T-cell (primary cell): ENCODE measurements at regions not wholly inside any gene's neighbourhood (a gene's known extent, or its start where the extent isn't known, plus 50 kb on each side); places are given as distances from the start of the nearest gene placed in this dataset.

Source experiments
- ATAC-seq, 4 experiments: fragments of 200-7000 bp in 3 of 4; fragments of 150-1000 bp in 1 of 4; cut with Tn5 transposase; replicated peaks in 1 of 4; 1 replicate in 3 of 4; 2 replicates in 1 of 4; pipeline ENCODE4 v1.10.0; 2021; ENCODE audit warnings: moderate library complexity in 3 of 4, mild to moderate bottlenecking in 2 of 4, moderate number of reproducible peaks in 1 of 4
- CTCF ChIA-PET, 2 donors: fragments of 300-600 bp; sonication (Branson Sonifier 250); formaldehyde crosslinking; loops; one replicate each; lab custom pipeline; 2022; ENCODE audit warnings: antibody characterized with exemption in 2 of 2; lab: Charles Lee
- POLR2A ChIA-PET, 2 donors: fragments of 300-600 bp; sonication (Branson Sonifier 250); formaldehyde crosslinking; loops; one replicate each; lab custom pipeline; 2022; ENCODE audit warnings: antibody characterized with exemption in 2 of 2; lab: Charles Lee
- DNase-seq, 35 experiments: peaks; one replicate each; pipeline versions ENCODE4 v3.0.0 to v3.0.0-alpha.2; 2013 to 2023
- H3K27ac ChIP-seq: one replicate; pipeline ENCODE4 v1.5.1; 2013; ENCODE audit warnings: low read length
- H3K27me3 ChIP-seq, 2 experiments: replicated peaks in 1 of 2; 1 replicate in 1 of 2; 2 replicates in 1 of 2; pipeline versions ENCODE4 v1.6.1 to v1.7.0; 2013; ENCODE audit warnings: low read length in 1 of 2, mixed read lengths in 1 of 2; ENCODE audit not compliant: control insufficient read depth in 2 of 2, insufficient read depth in 2 of 2; ENCODE audit errors: extremely low read depth in 1 of 2
- H3K36me3 ChIP-seq, 2 donors: 1 replicate in 1 of 2; 2 replicates in 1 of 2; pipeline versions ENCODE4 v1.6.1 to v1.7.0; 2013; ENCODE audit warnings: low read length in 1 of 2; ENCODE audit not compliant: control insufficient read depth in 2 of 2, insufficient read depth in 1 of 2; ENCODE audit errors: extremely low read depth in 1 of 2
- H3K4me1 ChIP-seq, 2 experiments: 1 replicate in 1 of 2; 2 replicates in 1 of 2; pipeline versions ENCODE4 v1.6.1 to v1.7.0; 2013; ENCODE audit warnings: low read length in 2 of 2, mixed read lengths in 1 of 2; ENCODE audit not compliant: insufficient read depth in 2 of 2, control insufficient read depth in 1 of 2; ENCODE audit errors: extremely low read depth in 1 of 2
- H3K4me3 ChIP-seq, 2 donors: 1 replicate in 1 of 2; 2 replicates in 1 of 2; pipeline versions ENCODE4 v1.5.1 to v1.7.0; 2013; ENCODE audit warnings: mild to moderate bottlenecking in 2 of 2, low read length in 1 of 2, moderate library complexity in 1 of 2; ENCODE audit not compliant: control insufficient read depth in 1 of 2; ENCODE audit errors: extremely low read depth in 1 of 2
- H3K9me3 ChIP-seq: 2 replicates; pipeline ENCODE4 v1.7.0; 2013
- H3K27ac Mint-ChIP-seq, 2 donors: one replicate each; pipeline ENCODE4 v1.8.0; 2020 to 2021; ENCODE audit warnings: mild to moderate bottlenecking in 2 of 2, mixed read lengths in 2 of 2
- H3K27me3 Mint-ChIP-seq, 2 donors: one replicate each; pipeline ENCODE4 v1.8.0; 2021 to 2022; ENCODE audit warnings: mixed read lengths in 2 of 2
- H3K36me3 Mint-ChIP-seq: one replicate; pipeline ENCODE4 v1.8.0; 2021; ENCODE audit warnings: mixed read lengths
- H3K4me1 Mint-ChIP-seq, 3 donors: one replicate each; pipeline ENCODE4 v1.8.0; 2020 to 2022; ENCODE audit warnings: mixed read lengths in 3 of 3, mild to moderate bottlenecking in 1 of 3
- H3K4me3 Mint-ChIP-seq, 3 donors: one replicate each; pipeline ENCODE4 v1.8.0; 2020 to 2022; ENCODE audit warnings: mild to moderate bottlenecking in 3 of 3, mixed read lengths in 3 of 3, moderate library complexity in 3 of 3
- H3K9me3 Mint-ChIP-seq, 3 donors: one replicate each; pipeline ENCODE4 v1.8.0; 2020 to 2022; ENCODE audit warnings: mixed read lengths in 3 of 3
- WGBS: methylation state at CpG from one replicate; pipeline ENCODE4 v1.1.5; 2013; ENCODE audit warnings: missing lambda C conversion rate; ENCODE audit not compliant: insufficient coverage; 5-methylcytosine and 5-hydroxymethylcytosine counted together

DNA sequence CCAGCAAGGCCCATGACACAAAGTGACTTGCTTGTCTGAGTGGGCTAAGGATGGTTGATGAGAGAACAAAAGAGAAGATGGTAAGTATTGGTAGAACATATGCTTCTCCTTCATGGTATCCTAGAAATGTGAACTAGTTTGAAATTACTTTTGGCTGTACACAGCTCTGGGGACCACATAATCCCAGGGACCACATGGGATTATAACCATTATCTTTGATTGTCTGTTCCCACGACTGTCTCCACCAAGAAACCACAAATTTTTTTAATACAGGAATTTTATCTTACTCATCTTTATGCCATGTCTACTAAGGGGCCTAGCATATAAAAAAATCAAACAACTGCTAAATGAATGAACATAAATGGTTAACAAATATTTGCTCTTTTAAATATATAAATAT is 155.3 kb upstream of the PRICKLE2 start:
- Mint-ChIP-seq H3K36me3 (no peaks in the 10 kb centered on the region), H3K4me1 (no peaks in the 10 kb centered on the region), H3K27ac (no peak overlapping the region), H3K4me3 (no peak overlapping the region), H3K9me3 (peaks cover 0 to 6% (median 3%) of the 10 kb centered on the region in 3 donors), H3K27me3 (peaks cover 0 to 3% of the 10 kb centered on the region in 2 donors)
- no CpG with 5 or more reads among the region's 1 CpG for WGBS
- DNase-seq (no peak), ATAC-seq (no peak)
- Histone ChIP-seq H3K27ac (no peak overlapping the region), H3K9me3 (no peaks in the 10 kb centered on the region), H3K27me3 (no peaks in the 10 kb centered on the region), H3K4me1 (no peaks in the 10 kb centered on the region), H3K36me3 (no peaks in the 10 kb centered on the region), H3K4me3 (no peak overlapping the region)
- CTCF ChIA-PET = no interaction called here
- POLR2A ChIA-PET = no interaction called here

DNA sequence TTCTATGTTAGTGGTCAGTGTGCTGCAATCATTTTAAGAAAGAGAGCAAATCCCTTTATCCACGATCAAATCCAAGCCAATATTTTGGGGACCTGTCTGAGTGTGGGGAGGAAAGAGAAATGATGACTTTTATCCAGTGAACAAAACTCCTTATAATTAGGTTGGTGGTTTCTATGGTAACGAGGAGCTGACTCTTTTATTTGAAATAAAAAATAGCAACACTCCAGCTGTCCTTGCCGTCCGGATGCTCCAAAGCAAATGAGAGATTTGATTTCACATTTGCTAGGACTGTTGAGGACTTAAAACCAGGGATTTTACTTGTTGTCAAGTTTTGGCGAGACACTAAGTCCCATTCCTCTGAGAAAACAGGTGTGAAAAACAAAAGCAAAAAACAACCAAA is 154.0 kb upstream of the PRICKLE2 start:
- Mint-ChIP-seq H3K4me3 (no peak overlapping the region), H3K36me3 (no peaks in the 10 kb centered on the region), H3K27ac (no peak overlapping the region), H3K4me1 (no peaks in the 10 kb centered on the region), H3K9me3 (peaks cover 0 to 10% (median 3%) of the 10 kb centered on the region in 3 donors), H3K27me3 (peaks cover 0 to 3% of the 10 kb centered on the region in 2 donors)
- no peaks in the 10 kb centered on the region for H3K36me3 ChIP-seq
- H3K9me3 ChIP-seq = no peaks in the 10 kb centered on the region
- POLR2A ChIA-PET = no interaction called here
- CTCF ChIA-PET = interaction anchor here in 1 of 2 donors (0.6 kb wide), 1 partner anchor 34 kb away, joined by 5 read pairs; no protein-coding TSS in a partner anchor
- WGBS = no CpG with 5 or more reads among the region's 5 CpGs
- no peak overlapping the region for H3K4me3 ChIP-seq
- no peak overlapping the region for H3K27ac ChIP-seq
- no peaks in the 10 kb centered on the region for H3K27me3 ChIP-seq
- no peaks in the 10 kb centered on the region for H3K4me1 ChIP-seq
- DNase-seq (no peak), ATAC-seq (no peak)

- H3K4me3 Mint-ChIP-seq = no peak overlapping the region
- ChIA-PET POLR2A (interaction anchor here in 1 of 2 donors (0.6 kb wide), 1 partner anchor 214 kb away, joined by 3 read pairs; no protein-coding TSS in a partner anchor), CTCF (no interaction called here)
- Histone ChIP-seq H3K4me1 (no peaks in the 10 kb centered on the region), H3K27ac (no peak overlapping the region), H3K36me3 (no peaks in the 10 kb centered on the region), H3K4me3 (no peak overlapping the region), H3K27me3 (no peaks in the 10 kb centered on the region), H3K9me3 (no peaks in the 10 kb centered on the region)
- H3K4me1 Mint-ChIP-seq = no peaks in the 10 kb centered on the region
- WGBS = 83% methylated on average over 5 of the region's 5 CpGs
- no peaks in the 10 kb centered on the region for H3K36me3 Mint-ChIP-seq
- no peak overlapping the region for H3K27ac Mint-ChIP-seq
- H3K27me3 Mint-ChIP-seq = peaks cover 0 to 3% of the 10 kb centered on the region in 2 donors
- DNase-seq = no peak
- ATAC-seq = no peak
- peaks cover 0 to 10% (median 3%) of the 10 kb centered on the region in 3 donors for H3K9me3 Mint-ChIP-seq
Observed at GRCh38 chr3:64377942-64378341, 152.7 kb upstream of the PRICKLE2 start.

- CTCF ChIA-PET = no interaction called here
- peaks cover 0 to 10% (median 3%) of the 10 kb centered on the region in 3 donors for H3K9me3 Mint-ChIP-seq
- ATAC-seq (no peak), DNase-seq (no peak)
- peaks cover 0 to 3% of the 10 kb centered on the region in 2 donors for H3K27me3 Mint-ChIP-seq
- H3K4me1 ChIP-seq = no peaks in the 10 kb centered on the region
- H3K9me3 ChIP-seq = no peaks in the 10 kb centered on the region
- no peaks in the 10 kb centered on the region for H3K4me1 Mint-ChIP-seq
- H3K4me3 Mint-ChIP-seq = no peak overlapping the region
- POLR2A ChIA-PET = no interaction called here
- H3K27ac ChIP-seq = no peak overlapping the region
- no peaks in the 10 kb centered on the region for H3K36me3 Mint-ChIP-seq
- no peaks in the 10 kb centered on the region for H3K36me3 ChIP-seq
- WGBS = no CpG with 5 or more reads among the region's 1 CpG
- no peak overlapping the region for H3K4me3 ChIP-seq
- no peak overlapping the region for H3K27ac Mint-ChIP-seq
- no peaks in the 10 kb centered on the region for H3K27me3 ChIP-seq
Observed at GRCh38 chr3:64375737-64376136, 150.5 kb upstream of the PRICKLE2 start.

DNA sequence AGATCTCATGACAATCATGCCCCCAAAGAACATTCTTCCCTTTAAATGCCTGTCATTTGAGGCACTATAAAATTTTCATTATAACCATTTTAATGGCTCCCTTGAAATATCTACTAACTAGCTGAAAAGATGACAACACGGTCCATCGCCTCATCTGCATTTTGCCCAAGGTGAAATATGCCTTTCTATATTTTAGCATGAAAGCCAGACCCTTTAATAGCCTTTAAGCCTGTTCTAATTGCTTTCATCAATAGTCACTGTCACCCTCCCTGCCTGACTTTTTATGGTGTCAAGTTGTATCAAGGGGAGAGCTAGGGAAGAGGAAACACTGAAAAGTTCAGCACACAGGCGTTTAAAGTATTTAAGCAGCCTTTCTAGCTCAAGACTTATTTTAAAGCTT is 144.1 kb upstream of the PRICKLE2 start:
- no peak overlapping the region for H3K4me3 Mint-ChIP-seq
- CTCF ChIA-PET = no interaction called here
- H3K4me1 Mint-ChIP-seq = no peaks in the 10 kb centered on the region
- WGBS = no CpG with 5 or more reads among the region's 3 CpGs
- Histone ChIP-seq H3K4me3 (no peak overlapping the region), H3K27ac (no peak overlapping the region), H3K9me3 (no peaks in the 10 kb centered on the region), H3K36me3 (no peaks in the 10 kb centered on the region), H3K4me1 (no peaks in the 10 kb centered on the region), H3K27me3 (peaks cover 2% of the 10 kb centered on the region in 2 experiments)
- no peak overlapping the region for H3K27ac Mint-ChIP-seq
- no peaks in the 10 kb centered on the region for H3K36me3 Mint-ChIP-seq
- no peak for ATAC-seq
- POLR2A ChIA-PET = no interaction called here
- peaks cover 0 to 3% (median 0%) of the 10 kb centered on the region in 3 donors for H3K9me3 Mint-ChIP-seq
- H3K27me3 Mint-ChIP-seq = peaks cover 3 to 12% of the 10 kb centered on the region in 2 donors
- DNase-seq = no peak

GRCh38 chr3:64368257-64369020 is 143.2 kb upstream of the PRICKLE2 start:
- WGBS = 87% methylated on average over 5 of the region's 10 CpGs
- Mint-ChIP-seq H3K36me3 (no peaks in the 10 kb centered on the region), H3K27me3 (peaks cover 3 to 12% of the 10 kb centered on the region in 2 donors), H3K27ac (no peak overlapping the region), H3K4me1 (no peaks in the 10 kb centered on the region), H3K9me3 (peaks cover 0 to 3% (median 0%) of the 10 kb centered on the region in 3 donors), H3K4me3 (no peak overlapping the region)
- ChIA-PET POLR2A (no interaction called here), CTCF (no interaction called here)
- Histone ChIP-seq H3K27ac (no peak overlapping the region), H3K36me3 (no peaks in the 10 kb centered on the region), H3K4me3 (no peak overlapping the region), H3K9me3 (no peaks in the 10 kb centered on the region), H3K4me1 (no peaks in the 10 kb centered on the region), H3K27me3 (peaks cover 2% of the 10 kb centered on the region in 2 experiments)
- ATAC-seq (no peak), DNase-seq (no peak)
